Activated CD4-positive, alpha-beta T cell treated with anti-CD3 and anti-CD28 coated beads for 36 hours (primary cell): ENCODE measurements at regions not wholly inside any gene's neighbourhood (a gene's known extent, or its start where the extent isn't known, plus 50 kb on each side); places are given as distances from the start of the nearest gene placed in this dataset.
"Not testable (repeated sequence)": the region's sequence is repeated elsewhere in the genome, so short reads cannot be mapped to it uniquely, and the experiment has no call there.

ENCODE experiments used
- ATAC-seq: fragments of 200-7000 bp; cut with Tn5 transposase; one replicate; pipeline ENCODE4 v1.10.0; 2021; ENCODE audit warnings: mild to moderate bottlenecking, moderate library complexity
- CTCF ChIA-PET: fragments of 350-600 bp; sonication (Branson Sonifier 250); formaldehyde crosslinking; loops from one replicate; lab custom pipeline; 2021; ENCODE audit warnings: antibody characterized with exemption; lab: Charles Lee
- POLR2A ChIA-PET: fragments of 350-600 bp; sonication (Branson Sonifier 250); formaldehyde crosslinking; loops from one replicate; lab custom pipeline; 2021; ENCODE audit warnings: antibody characterized with exemption, inconsistent platforms; lab: Charles Lee
- DNase-seq: peaks from one replicate; pipeline ENCODE4 v3.0.0-alpha.2; 2020
- H3K27ac Mint-ChIP-seq: one replicate; pipeline ENCODE4 v1.8.0; 2021; ENCODE audit warnings: mixed read lengths
- H3K27me3 Mint-ChIP-seq: one replicate; pipeline ENCODE4 v1.8.0; 2021; ENCODE audit warnings: mixed read lengths
- H3K36me3 Mint-ChIP-seq: one replicate; pipeline ENCODE4 v1.8.0; 2021; ENCODE audit warnings: low read depth, mixed read lengths
- H3K4me1 Mint-ChIP-seq: one replicate; pipeline ENCODE4 v1.8.0; 2021; ENCODE audit warnings: mixed read lengths
- H3K4me3 Mint-ChIP-seq: one replicate; pipeline ENCODE4 v1.8.0; 2021; ENCODE audit warnings: mild to moderate bottlenecking, moderate library complexity, mixed read lengths
- H3K9me3 Mint-ChIP-seq: one replicate; pipeline ENCODE4 v1.8.0; 2021; ENCODE audit warnings: low read depth, mixed read lengths
- intact Hi-C, 2 experiments: fragments of 100-400 bp; cut with DNase I in 1 of 2; cut with micrococcal nuclease in 1 of 2; formaldehyde crosslinking; loops; one replicate each; pipeline versions ENCODE4 v1.14.2 to v1.15.1; 2022 to 2024; cut with DNase I, micrococcal nuclease

DNA sequence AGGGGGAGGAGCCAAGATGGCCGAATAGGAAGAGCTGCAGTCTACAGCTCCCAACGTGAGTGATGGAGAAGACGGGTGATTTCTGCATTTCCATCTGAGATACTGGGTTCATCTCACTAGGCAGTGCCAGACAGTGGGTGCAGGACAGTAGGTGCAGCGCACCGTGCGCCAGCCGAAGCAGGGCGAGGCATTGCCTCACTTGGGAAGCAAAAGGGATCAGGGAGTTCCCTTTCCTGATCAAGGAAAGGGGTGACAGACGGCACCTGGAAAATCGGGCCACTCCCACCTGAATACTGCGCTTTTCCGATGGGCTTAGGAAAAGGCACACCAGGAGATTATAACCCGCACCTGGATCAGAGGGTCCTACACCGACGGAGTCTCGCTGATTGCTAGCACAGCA lies 121.1 kb upstream of the SESTD1 start:
- H3K27ac Mint-ChIP-seq, intact Hi-C loops, ATAC-seq, H3K36me3 Mint-ChIP-seq, H3K27me3 Mint-ChIP-seq, H3K9me3 Mint-ChIP-seq, CTCF ChIA-PET, H3K4me1 Mint-ChIP-seq, POLR2A ChIA-PET, H3K4me3 Mint-ChIP-seq, DNase-seq: not testable (repeated sequence)

- H3K4me1 Mint-ChIP-seq, result no peaks in the 10 kb centered on the region
- H3K27me3 Mint-ChIP-seq, result peaks cover 6% of the 10 kb centered on the region
- ATAC-seq (no peak), DNase-seq (no peak)
- ChIA-PET POLR2A (no interaction called here), CTCF (no interaction called here)
- no peaks in the 10 kb centered on the region for H3K36me3 Mint-ChIP-seq
- intact Hi-C loops, result no loop called here
- no peak overlapping the region for H3K4me3 Mint-ChIP-seq
- no peak overlapping the region for H3K27ac Mint-ChIP-seq
- H3K9me3 Mint-ChIP-seq, result no peaks in the 10 kb centered on the region
Measured at GRCh38 chr2:179383975-179384374, 119.3 kb upstream of the SESTD1 start.

DNA sequence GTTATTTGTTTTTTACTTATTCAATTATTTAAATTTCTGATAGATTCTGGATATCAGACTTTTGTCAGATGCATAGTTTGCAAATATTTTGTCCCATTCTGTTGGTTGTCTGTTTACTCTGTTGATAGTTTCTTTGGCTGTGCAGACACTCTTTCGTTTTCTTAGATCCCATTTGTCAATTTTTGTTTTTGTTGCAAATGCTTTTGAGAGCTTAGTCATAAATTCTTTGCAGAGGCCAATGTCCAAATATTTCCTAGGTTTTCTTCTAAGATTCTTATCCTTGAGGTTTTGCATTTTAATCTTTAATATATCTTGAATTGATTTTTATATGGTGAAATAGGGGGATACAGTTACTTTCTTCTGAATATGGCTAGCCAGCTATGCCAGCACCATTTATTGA lies 112.7 kb upstream of the SESTD1 start:
- ChIA-PET CTCF (no interaction called here), POLR2A (no interaction called here)
- no peak overlapping the region for H3K4me3 Mint-ChIP-seq
- H3K4me1 Mint-ChIP-seq, result no peaks in the 10 kb centered on the region
- no peak for ATAC-seq
- H3K27me3 Mint-ChIP-seq, result peaks cover 10% of the 10 kb centered on the region
- no peaks in the 10 kb centered on the region for H3K9me3 Mint-ChIP-seq
- intact Hi-C loops, result no loop called here
- H3K36me3 Mint-ChIP-seq, result no peaks in the 10 kb centered on the region
- DNase-seq, result no peak
- H3K27ac Mint-ChIP-seq, result no peak overlapping the region

GRCh38 chr2:179376881-179377280 lies 112.2 kb upstream of the SESTD1 start:
- no peak overlapping the region for H3K4me3 Mint-ChIP-seq
- no peaks in the 10 kb centered on the region for H3K36me3 Mint-ChIP-seq
- CTCF ChIA-PET, result no interaction called here
- no peak for DNase-seq
- ATAC-seq, result no peak
- H3K4me1 Mint-ChIP-seq, result no peaks in the 10 kb centered on the region
- POLR2A ChIA-PET, result no interaction called here
- peaks cover 10% of the 10 kb centered on the region for H3K27me3 Mint-ChIP-seq
- intact Hi-C loops, result no loop called here
- no peaks in the 10 kb centered on the region for H3K9me3 Mint-ChIP-seq
- no peak overlapping the region for H3K27ac Mint-ChIP-seq

DNA sequence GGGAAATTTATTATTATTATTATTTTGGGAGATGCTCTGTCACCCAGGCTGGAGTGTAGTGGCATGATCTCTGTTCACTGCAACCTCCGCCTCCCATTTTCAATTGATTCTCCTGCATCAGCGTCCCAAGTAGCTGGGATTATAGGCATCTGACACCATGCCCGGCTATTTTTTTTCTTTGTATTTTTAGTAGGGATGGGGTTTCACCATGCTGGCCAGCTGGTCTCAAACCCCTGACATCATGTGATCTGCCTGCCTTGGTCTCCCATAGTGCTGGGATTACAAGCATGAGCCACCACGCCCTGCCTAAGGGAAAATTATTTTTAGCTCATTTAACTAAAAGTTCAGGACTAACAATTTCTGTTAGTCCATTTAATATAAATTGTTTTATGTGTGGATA lies 109.2 kb upstream of the SESTD1 start:
- Mint-ChIP-seq H3K4me3 (no peak overlapping the region), H3K4me1 (no peaks in the 10 kb centered on the region), H3K36me3 (no peaks in the 10 kb centered on the region), H3K27me3 (peaks cover 3% of the 10 kb centered on the region), H3K9me3 (no peaks in the 10 kb centered on the region), H3K27ac (no peak overlapping the region)
- ChIA-PET CTCF (interaction anchor here (0.5 kb wide), 1 partner anchor 116 kb away, joined by 3 read pairs; no protein-coding TSS in a partner anchor), POLR2A (no interaction called here)
- intact Hi-C loops, result no loop called here
- DNase-seq (no peak), ATAC-seq (no peak)

GRCh38 chr2:179365561-179365960 lies 100.9 kb upstream of the SESTD1 start:
- POLR2A ChIA-PET, H3K27ac Mint-ChIP-seq, H3K4me1 Mint-ChIP-seq, intact Hi-C loops, H3K36me3 Mint-ChIP-seq, CTCF ChIA-PET, DNase-seq, H3K27me3 Mint-ChIP-seq, H3K4me3 Mint-ChIP-seq, ATAC-seq, H3K9me3 Mint-ChIP-seq: not testable (repeated sequence)

DNA sequence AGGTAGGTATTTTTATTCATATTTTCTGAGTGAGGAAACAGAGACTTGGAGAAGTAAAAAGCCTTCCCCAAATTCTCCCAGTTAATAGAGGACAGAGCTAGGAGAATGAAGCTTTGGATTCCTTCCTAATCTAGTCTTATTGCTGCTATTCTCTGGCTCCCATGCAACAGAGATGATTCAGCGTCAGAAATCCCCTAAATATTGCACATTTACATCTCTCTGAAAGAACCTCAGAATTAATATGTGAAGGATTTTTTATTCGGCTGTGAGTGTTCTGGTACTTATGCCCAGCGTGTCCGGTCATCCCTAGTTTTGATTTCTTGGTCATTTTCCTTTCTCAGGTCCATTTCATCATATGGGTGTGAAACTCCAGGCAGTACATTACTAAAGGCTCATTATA lies 91.2 kb upstream of the SESTD1 start:
- CTCF ChIA-PET, result no interaction called here

DNA sequence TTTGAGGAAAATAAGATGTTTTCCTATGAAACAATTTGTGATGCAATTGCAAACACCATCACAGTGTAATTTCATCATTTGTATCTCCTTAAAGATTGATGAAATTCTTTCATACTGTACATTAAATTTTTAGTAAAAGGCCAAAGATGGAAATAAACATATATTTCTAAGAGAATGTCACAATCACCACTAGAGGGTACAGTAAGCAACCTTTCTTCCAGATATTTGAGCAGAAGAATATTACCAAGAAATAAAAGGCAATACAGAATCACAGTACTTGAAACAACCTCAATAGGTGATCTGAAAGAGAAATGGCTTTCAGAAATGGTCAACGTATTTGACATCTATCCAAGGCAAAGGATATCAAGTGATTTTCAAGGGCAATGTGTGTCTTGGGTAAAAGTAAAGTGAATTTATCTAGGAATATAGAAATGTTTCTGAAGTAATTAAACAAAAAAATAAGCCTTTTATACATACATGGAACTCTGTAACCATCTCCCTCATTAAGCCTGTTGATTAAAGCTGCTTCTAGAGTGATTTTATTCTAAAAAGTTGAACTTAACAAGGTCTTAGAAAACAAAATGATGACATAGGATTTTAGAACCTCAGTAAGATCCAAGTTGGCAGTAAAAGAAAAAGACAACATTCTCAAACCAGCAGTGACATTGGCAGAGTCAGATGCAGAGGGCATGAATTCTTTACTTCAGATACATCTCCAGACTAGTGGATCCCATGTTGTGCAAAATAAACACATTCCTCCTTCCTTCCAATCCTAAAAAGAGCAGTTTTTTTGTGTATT lies 90.3 kb upstream of the SESTD1 start:
- intact Hi-C loops, result no loop called here
- Mint-ChIP-seq H3K4me3 (no peak overlapping the region), H3K27ac (no peak overlapping the region), H3K27me3 (no peaks in the 10 kb centered on the region), H3K36me3 (no peaks in the 10 kb centered on the region), H3K4me1 (no peaks in the 10 kb centered on the region), H3K9me3 (no peaks in the 10 kb centered on the region)
- DNase-seq, result no peak
- POLR2A ChIA-PET, result no interaction called here
- no peak for ATAC-seq
- CTCF ChIA-PET, result no interaction called here

More for the DNA sequence above, 91.2 kb upstream of the SESTD1 start:
- DNase-seq, result no peak
- no peaks in the 10 kb centered on the region for H3K36me3 Mint-ChIP-seq
- intact Hi-C loops, result no loop called here
- no peak for ATAC-seq
- no peak overlapping the region for H3K4me3 Mint-ChIP-seq
- POLR2A ChIA-PET, result no interaction called here
- no peaks in the 10 kb centered on the region for H3K9me3 Mint-ChIP-seq
- H3K27me3 Mint-ChIP-seq, result no peaks in the 10 kb centered on the region
- H3K4me1 Mint-ChIP-seq, result no peaks in the 10 kb centered on the region
- H3K27ac Mint-ChIP-seq, result no peak overlapping the region

DNA sequence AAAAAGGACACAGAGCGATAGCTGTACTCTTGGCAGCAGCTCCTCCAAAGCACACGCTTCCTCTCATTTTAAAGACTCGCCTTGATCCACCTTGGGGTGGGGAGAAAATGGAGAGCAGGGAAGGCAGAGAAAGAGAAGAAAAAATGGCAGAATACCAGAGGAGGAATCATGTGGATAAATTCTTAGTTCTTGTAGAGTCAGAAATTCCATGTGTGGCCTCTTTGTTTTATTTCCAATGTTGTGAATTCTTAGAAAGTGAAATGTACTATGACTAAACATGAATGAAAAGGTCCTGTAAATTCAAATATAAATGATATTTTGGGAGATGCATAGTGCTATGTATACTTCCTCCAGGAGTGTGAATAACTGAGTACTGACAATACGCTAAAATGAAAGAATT lies 89.7 kb upstream of the SESTD1 start:
- Mint-ChIP-seq H3K27me3 (no peaks in the 10 kb centered on the region), H3K4me3 (no peak overlapping the region), H3K4me1 (no peaks in the 10 kb centered on the region), H3K27ac (no peak overlapping the region), H3K9me3 (no peaks in the 10 kb centered on the region), H3K36me3 (no peaks in the 10 kb centered on the region)
- no peak for ATAC-seq
- ChIA-PET CTCF (no interaction called here), POLR2A (no interaction called here)
- no peak for DNase-seq
- intact Hi-C loops, result no loop called here

DNA sequence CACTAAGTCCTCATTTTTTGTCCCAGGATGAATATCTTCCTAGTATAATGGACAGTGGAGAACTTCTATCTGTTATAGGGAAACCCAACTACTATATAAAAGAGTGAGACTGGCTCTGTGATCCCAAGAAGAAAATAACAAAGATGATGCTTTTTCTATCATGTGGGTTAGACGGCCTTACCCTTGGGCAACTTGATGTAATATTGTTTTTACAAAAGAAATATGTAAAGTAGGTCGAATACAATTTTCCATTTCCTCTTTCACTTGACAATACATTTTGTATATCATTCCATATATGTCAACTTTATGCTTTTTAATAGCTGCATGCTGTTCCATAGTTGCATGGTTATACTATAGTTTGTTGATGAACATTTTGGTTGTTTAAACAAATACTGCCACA lies 87.5 kb upstream of the SESTD1 start:
- no peaks in the 10 kb centered on the region for H3K9me3 Mint-ChIP-seq
- CTCF ChIA-PET, result no interaction called here
- ATAC-seq (no peak), DNase-seq (no peak)
- no peaks in the 10 kb centered on the region for H3K4me1 Mint-ChIP-seq
- no peak overlapping the region for H3K27ac Mint-ChIP-seq
- H3K27me3 Mint-ChIP-seq, result no peaks in the 10 kb centered on the region
- no peaks in the 10 kb centered on the region for H3K36me3 Mint-ChIP-seq
- POLR2A ChIA-PET, result no interaction called here
- intact Hi-C loops, result no loop called here
- no peak overlapping the region for H3K4me3 Mint-ChIP-seq

DNA sequence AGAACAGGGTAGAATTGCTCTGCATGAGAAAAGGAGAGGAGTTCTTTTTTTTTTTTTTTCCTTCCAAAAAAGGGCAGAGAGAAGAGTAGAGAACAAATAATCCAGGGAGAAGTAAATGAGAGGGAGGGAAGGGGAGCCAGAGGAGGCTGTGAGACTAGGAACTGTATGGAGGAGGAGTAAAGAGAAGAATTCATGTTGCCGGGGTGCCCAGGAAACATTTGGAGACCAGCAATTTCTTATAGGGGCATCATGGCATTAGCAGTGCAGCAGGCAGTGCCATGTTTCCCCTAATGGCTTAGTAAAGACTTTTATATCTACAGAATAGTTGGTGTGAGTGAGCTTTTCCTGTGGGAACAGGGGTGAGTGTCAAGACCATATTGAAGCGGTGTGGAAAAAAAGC lies 86.4 kb upstream of the SESTD1 start:
- Mint-ChIP-seq H3K27me3 (no peaks in the 10 kb centered on the region), H3K4me1 (no peaks in the 10 kb centered on the region), H3K4me3 (no peak overlapping the region), H3K36me3 (no peaks in the 10 kb centered on the region), H3K9me3 (no peaks in the 10 kb centered on the region), H3K27ac (no peak overlapping the region)
- ATAC-seq (no peak), DNase-seq (no peak)
- POLR2A ChIA-PET, result no interaction called here
- intact Hi-C loops, result no loop called here
- CTCF ChIA-PET, result interaction anchor here (0.6 kb wide), 1 partner anchor 9 kb away, joined by 3 read pairs; no protein-coding TSS in a partner anchor

DNA sequence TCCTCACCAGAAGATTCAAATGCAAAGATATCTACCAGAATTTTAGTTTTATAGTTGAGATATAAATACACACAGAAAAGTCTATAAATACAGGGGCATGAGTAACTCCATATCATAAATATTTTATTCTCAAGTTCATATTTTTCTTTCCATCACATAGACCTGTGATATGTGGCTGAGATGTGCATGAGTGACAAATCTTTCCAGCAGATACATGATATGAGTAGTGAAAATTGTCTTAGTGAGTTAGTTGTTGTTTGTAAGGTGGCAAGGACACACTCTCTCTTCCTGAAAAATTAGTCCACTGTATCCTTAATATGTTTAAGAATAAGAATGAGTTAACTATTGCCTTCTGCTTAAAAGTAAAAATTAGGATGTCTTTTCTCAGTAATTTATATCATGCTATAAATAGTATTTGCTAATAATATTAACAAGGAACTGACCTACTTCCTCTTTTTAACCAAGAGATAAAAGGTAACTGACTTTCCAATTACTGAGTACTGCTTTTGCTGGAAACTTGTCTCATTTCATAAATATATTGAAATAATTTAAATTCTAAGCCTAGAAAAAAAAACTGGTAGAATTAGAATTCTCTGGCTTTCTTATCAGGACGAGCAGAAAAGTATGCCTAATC lies 85.2 kb upstream of the SESTD1 start:
- Mint-ChIP-seq H3K27me3 (no peaks in the 10 kb centered on the region), H3K4me3 (no peak overlapping the region), H3K4me1 (no peaks in the 10 kb centered on the region), H3K27ac (no peak overlapping the region), H3K9me3 (no peaks in the 10 kb centered on the region), H3K36me3 (no peaks in the 10 kb centered on the region)
- DNase-seq (no peak), ATAC-seq (no peak)
- POLR2A ChIA-PET, result no interaction called here
- CTCF ChIA-PET, result no interaction called here
- intact Hi-C loops, result no loop called here
